Dendritic cell treated with granulocyte-macrophage colony-stimulating factor and Interleukin-4, amounts not matched to agents 40 ng/mL and 50 ng/mL, for 4 days (primary cell): ENCODE measurements at regions not wholly inside any gene's neighbourhood (a gene's known extent, or its start where the extent isn't known, plus 50 kb on each side); places are given as distances from the start of the nearest gene placed in this dataset.

Experiments
- H3K27ac Mint-ChIP-seq: one replicate; pipeline ENCODE4 v1.8.0; 2022; ENCODE audit warnings: mild to moderate bottlenecking, mixed read lengths
- H3K27me3 Mint-ChIP-seq: one replicate; pipeline ENCODE4 v1.8.0; 2022; ENCODE audit warnings: mild to moderate bottlenecking, mixed read lengths
- H3K36me3 Mint-ChIP-seq: one replicate; pipeline ENCODE4 v1.8.0; 2022; ENCODE audit warnings: low read depth, mixed read lengths
- H3K4me1 Mint-ChIP-seq: one replicate; pipeline ENCODE4 v1.8.0; 2022; ENCODE audit warnings: low read depth, mixed read lengths
- H3K4me3 Mint-ChIP-seq: one replicate; pipeline ENCODE4 v1.8.0; 2022; ENCODE audit warnings: mild to moderate bottlenecking, moderate library complexity, mixed read lengths
- H3K9me3 Mint-ChIP-seq: one replicate; pipeline ENCODE4 v1.8.0; 2022; ENCODE audit warnings: mixed read lengths
- intact Hi-C: fragments of 100-400 bp; cut with micrococcal nuclease; formaldehyde crosslinking; loops from one replicate; pipeline ENCODE4 v1.15.0; 2022

DNA sequence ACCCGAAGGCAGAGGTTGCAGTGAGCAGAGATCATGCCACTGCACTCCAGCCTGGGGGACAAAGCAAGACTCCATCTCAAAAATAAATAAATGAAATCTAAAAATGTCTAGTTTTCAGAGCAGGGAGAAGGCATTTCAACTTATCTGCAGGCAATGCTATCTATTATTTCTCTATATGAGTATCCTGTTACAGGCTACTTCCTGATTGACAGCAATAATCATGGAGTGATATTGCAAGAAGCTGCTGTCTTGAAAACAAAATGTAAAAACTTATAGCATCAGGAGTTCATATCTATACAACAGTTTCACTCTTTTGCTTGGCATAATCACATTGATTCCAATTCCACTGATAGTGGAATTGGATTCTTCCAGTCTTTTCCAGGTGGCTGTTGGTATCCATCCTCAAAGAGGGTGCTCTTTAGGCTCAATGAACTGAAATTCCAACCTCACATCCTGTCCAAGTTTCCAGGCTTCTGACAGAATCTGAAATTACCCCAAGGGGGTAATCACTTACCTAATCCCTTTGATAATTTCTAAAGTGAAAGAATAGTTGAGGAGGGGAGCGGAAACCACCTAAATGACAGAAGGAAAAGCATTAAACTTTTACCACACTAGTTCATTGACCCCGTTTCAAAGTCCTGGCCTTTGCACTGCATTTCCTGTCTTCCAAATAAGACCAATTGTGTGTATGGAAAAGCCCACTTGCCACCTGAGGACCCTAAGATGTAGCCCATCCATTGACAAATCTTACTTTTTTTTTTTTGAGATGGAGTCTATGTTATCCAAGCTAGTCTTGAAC lies 107.6 kb downstream of the GLUL start:
- H3K36me3 Mint-ChIP-seq: no peaks in the 10 kb centered on the region
- peaks cover 2% of the 10 kb centered on the region for H3K27me3 Mint-ChIP-seq
- no peak overlapping the region for H3K4me3 Mint-ChIP-seq
- intact Hi-C loops: no loop called here
- no peaks in the 10 kb centered on the region for H3K9me3 Mint-ChIP-seq
- no peaks in the 10 kb centered on the region for H3K4me1 Mint-ChIP-seq
- no peak overlapping the region for H3K27ac Mint-ChIP-seq

DNA sequence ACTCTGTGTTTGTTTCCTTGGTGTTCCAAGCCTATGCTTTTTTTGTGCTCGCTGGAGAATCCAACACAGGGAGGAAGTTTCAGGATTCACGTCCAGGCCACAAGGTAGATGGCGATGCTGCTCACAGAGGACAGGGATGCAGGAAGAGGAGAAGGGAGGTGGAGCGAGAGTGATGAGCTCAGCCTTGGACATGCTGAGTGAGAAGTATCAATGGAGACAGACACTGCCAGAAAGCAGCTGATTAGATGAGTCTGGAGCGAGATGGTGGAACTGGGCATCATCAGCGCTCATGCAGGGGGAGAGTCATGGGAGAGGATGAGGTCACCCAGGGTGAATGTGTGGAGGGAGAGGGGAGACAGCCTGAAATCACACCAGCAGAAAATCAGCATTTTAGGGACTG lies 110.0 kb downstream of the GLUL start:
- H3K4me1 Mint-ChIP-seq: no peaks in the 10 kb centered on the region
- no peak overlapping the region for H3K27ac Mint-ChIP-seq
- intact Hi-C loops: no loop called here
- peaks cover 2% of the 10 kb centered on the region for H3K27me3 Mint-ChIP-seq
- H3K4me3 Mint-ChIP-seq: no peak overlapping the region
- no peaks in the 10 kb centered on the region for H3K36me3 Mint-ChIP-seq
- no peaks in the 10 kb centered on the region for H3K9me3 Mint-ChIP-seq

DNA sequence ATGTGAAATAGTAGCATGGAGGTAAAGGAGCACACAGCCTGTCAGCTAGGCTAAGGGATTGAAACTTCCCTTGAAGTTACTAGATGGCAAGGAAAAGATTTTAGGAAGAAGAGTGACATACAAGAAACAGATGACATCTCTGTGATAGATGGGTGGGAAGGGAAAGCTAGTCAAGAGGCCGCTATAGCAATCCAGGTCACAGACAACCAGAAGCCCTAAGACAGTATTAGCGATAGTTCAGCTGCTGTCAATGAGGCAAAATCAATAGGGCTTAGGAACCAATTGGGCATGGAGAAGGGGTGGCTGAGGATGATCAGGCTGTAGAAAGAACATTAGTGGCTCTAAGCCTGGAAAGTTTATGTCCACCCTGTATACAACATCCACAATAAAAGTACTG lies 111.1 kb downstream of the GLUL start:
- Mint-ChIP-seq H3K27me3 (peaks cover 2% of the 10 kb centered on the region), H3K9me3 (no peaks in the 10 kb centered on the region), H3K4me3 (no peak overlapping the region), H3K36me3 (no peaks in the 10 kb centered on the region), H3K4me1 (no peaks in the 10 kb centered on the region), H3K27ac (no peak overlapping the region)
- intact Hi-C loops: no loop called here

DNA sequence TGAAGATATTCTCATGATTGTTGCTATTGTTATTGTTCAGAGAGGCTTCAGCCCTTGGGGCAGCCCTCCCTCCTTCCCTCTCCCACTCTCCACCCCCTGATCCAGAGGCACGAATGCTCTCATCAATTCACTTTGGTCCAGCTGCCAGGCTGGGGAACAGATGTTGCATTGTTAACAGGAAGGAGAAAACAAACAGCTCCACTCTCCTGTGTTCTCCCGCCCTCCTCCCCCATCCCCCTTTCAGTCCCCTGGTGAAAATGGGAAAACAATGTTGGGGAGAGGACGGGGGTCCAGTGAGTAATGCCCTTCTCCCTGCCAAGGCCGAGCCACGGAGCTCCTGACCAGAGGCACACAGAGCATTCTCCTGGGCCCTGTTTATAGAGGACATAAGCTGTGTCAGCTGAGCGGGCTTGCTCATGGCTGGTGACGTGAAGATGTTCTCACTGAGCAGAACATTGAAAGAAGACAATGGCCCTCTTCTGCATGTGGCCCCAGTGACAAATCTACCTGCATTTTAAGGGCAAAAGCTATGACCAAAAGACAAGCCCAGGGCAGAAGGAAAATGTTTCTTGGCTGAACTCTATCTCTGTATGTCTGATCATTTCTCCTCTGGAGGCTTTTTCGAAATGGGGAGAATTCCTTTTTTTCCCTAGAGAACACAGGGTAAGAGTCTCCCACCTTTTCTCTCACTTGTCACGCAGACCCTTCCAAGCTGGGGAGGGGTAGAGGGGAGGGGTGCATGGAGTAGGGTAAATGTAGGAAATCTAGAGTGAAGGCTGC lies 111.7 kb downstream of the GLUL start:
- intact Hi-C loops: no loop called here
- Mint-ChIP-seq H3K27me3 (peaks cover 2% of the 10 kb centered on the region), H3K4me3 (no peak overlapping the region), H3K9me3 (no peaks in the 10 kb centered on the region), H3K4me1 (no peaks in the 10 kb centered on the region), H3K36me3 (no peaks in the 10 kb centered on the region), H3K27ac (no peak overlapping the region)

DNA sequence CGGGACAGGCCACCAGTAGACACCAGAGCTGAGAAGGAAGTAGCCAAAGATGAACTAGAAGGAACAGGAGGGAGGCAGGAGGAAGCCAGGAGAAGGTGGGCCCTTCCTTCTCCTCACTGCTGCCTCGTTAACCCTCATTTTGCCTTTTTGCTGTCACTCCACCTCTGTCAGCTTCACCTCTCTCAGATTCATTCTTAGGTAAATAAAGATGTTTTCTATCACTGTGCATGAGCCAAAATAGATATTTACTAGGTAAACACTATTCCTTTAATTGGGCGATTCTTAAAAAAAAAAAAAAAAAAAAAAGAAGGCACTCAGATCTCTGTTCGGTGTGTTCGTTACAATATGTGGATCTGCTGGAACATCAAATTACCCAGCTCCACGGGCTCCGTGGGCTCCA lies 112.3 kb downstream of the GLUL start:
- no peaks in the 10 kb centered on the region for H3K9me3 Mint-ChIP-seq
- H3K27ac Mint-ChIP-seq: no peak overlapping the region
- H3K36me3 Mint-ChIP-seq: no peaks in the 10 kb centered on the region
- no peak overlapping the region for H3K4me3 Mint-ChIP-seq
- H3K27me3 Mint-ChIP-seq: peaks cover 2% of the 10 kb centered on the region
- no peaks in the 10 kb centered on the region for H3K4me1 Mint-ChIP-seq
- intact Hi-C loops: no loop called here

DNA sequence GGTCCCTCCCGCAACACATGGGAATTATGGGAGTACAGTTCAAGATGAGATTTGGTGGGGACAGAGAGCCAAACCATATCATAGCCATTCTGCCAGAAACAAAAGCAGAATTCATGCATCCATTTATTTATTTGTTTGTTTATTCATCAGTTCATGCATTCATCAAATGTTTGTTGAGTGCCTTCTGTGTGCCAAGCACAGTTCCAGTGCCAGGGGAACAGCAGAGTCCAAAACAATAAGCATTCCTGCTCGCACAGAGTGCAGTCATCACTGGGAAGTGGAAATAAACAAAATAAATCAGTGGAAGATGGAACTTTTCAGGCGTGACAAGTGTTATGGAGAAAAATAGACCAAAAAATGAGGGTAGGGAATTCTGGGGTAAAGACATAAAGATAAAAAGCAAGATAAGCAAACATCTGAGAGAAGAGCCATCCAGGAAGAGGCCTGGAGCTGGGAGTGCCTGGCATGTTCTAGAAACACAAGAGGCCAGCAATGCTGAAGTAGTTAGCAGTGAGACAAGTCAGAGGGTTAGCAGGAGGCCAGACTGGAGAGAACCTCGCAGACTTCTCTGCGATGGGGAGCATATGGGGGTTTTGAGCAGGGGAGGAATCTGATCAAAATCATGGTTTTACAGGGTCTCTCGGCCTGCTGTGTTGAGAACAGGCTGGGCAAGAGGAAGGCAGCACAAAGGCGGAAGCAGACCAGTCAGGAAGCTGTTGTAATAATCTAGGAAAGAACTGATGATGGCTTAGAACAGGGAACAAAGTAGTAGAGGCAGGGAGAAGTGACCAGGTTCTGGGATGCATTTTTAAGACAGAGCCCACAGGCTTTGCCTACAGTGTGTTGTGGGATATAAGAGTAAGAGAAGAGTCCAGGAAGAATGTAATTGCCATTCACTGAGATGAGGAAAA lies 113.2 kb downstream of the GLUL start:
- H3K9me3 Mint-ChIP-seq: no peaks in the 10 kb centered on the region
- H3K27me3 Mint-ChIP-seq: peaks cover 2% of the 10 kb centered on the region
- H3K4me3 Mint-ChIP-seq: no peak overlapping the region
- H3K4me1 Mint-ChIP-seq: no peaks in the 10 kb centered on the region
- intact Hi-C loops: no loop called here
- no peak overlapping the region for H3K27ac Mint-ChIP-seq
- no peaks in the 10 kb centered on the region for H3K36me3 Mint-ChIP-seq

DNA sequence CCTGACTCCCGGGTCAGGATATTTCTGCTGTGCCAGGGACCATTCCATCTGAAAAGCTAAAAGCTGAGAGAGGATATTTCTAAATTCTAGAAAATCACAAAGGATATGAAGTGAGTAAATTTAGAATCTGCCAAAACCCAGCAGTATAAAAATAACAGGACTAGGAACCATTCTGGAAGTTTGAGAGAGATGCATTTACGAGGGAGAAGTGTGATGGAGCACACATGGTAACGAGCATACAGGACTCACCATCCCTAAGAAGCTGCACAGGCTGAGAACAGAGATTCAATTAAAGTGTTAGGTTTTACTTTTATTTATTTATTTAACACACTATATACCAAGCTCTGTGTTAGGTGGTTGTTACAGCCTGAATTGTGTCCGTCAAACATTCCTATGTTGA lies 116.3 kb downstream of the GLUL start:
- intact Hi-C loops: no loop called here
- Mint-ChIP-seq H3K4me3 (no peak overlapping the region), H3K9me3 (no peaks in the 10 kb centered on the region)

DNA sequence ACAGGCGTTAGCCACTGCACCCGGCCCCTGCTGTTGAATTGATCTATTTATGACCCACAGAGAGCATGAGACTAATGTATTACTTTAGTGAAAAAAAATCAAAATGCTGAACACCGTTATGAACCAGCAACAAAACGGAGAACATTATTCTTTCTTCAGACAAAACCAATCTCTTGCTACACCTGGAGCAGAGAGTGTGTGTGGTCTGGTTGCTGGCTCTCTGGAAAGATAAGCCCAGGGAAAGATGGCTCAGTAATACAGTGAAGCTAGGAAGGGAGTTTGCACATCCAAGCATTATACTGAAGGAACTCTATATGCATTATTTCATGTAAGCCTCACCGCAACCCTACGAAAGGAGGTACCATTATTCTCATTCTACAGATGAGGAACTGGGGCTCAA lies 117.0 kb downstream of the GLUL start:
- no peak overlapping the region for H3K27ac Mint-ChIP-seq
- no peaks in the 10 kb centered on the region for H3K9me3 Mint-ChIP-seq
- H3K27me3 Mint-ChIP-seq: no peaks in the 10 kb centered on the region
- H3K4me1 Mint-ChIP-seq: peaks cover 1% of the 10 kb centered on the region
- intact Hi-C loops: no loop called here
- no peak overlapping the region for H3K4me3 Mint-ChIP-seq
- no peaks in the 10 kb centered on the region for H3K36me3 Mint-ChIP-seq

More for the DNA sequence above, 116.3 kb downstream of the GLUL start:
- H3K27me3 Mint-ChIP-seq: no peaks in the 10 kb centered on the region
- no peak overlapping the region for H3K27ac Mint-ChIP-seq
- H3K4me1 Mint-ChIP-seq: no peaks in the 10 kb centered on the region
- H3K36me3 Mint-ChIP-seq: no peaks in the 10 kb centered on the region

DNA sequence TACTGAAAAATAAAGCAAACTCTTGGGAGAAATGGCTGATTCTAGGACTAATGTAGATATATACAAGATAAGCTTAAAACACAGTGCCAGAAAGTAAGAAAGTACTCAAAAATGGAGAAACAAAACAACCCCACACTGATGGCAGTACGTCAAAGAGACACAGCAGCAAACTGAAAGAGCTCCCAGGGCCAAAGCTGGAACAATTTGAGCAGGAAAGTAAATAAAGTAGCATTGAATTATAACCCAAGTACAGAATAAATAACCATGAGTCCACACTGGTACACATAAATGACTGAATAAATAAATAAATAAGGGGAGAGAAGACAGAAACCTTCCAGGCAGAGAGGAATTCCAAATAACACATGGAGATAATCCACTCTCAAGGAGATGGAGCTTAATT lies 120.9 kb downstream of the GLUL start:
- Mint-ChIP-seq H3K9me3 (no peaks in the 10 kb centered on the region), H3K36me3 (no peaks in the 10 kb centered on the region), H3K27ac (no peak overlapping the region), H3K4me1 (peaks cover 18% of the 10 kb centered on the region), H3K4me3 (no peak overlapping the region), H3K27me3 (no peaks in the 10 kb centered on the region)
- intact Hi-C loops: no loop called here

DNA sequence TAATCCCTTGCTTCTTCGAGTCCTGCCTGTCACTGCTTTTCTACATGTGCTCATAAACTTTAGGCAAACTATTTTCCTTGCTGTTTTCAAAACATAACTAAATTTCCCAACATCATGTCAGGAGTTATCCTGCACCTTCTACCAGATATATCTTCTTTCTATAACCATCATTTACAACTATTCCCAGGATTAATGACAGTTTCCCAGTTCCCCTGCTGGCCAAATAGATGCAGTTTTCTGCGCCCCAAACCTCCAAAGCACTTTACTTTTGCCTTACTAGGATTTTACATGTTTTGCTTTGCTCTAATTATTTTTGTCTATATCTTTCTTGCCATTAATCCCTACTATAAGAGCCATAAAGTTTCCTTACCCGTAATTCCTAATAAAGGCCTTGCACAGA lies 122.5 kb downstream of the GLUL start:
- Mint-ChIP-seq H3K9me3 (no peaks in the 10 kb centered on the region), H3K4me3 (no peak overlapping the region)
- intact Hi-C loops: no loop called here

DNA sequence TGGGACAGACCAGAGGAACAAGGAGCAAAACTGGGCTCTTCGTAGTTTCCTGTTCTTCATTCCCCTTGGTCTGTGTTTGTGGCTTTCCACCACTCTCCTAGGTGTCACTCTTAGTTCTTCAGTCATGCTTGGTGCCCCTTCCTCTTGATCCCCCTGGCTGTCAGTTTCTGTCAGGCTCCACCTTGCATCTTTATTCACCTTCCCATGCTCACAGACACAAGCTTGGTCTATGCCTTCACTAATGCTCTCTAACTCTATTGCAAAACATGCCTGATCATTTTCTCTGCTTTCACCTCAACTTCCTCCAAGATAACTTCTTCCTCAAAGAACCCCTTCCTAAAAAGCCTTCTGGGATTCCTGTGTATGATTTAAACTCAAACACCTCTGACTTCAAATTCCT lies 122.9 kb downstream of the GLUL start:
- H3K27ac Mint-ChIP-seq: peak overlapping the region; percentile 9
- H3K4me3 Mint-ChIP-seq: peak overlapping the region; percentile 11
- H3K4me1 Mint-ChIP-seq: peaks cover 18% of the 10 kb centered on the region
- H3K27me3 Mint-ChIP-seq: no peaks in the 10 kb centered on the region
- H3K9me3 Mint-ChIP-seq: no peaks in the 10 kb centered on the region
- intact Hi-C loops: no loop called here
- no peaks in the 10 kb centered on the region for H3K36me3 Mint-ChIP-seq

More for the DNA sequence above, 122.5 kb downstream of the GLUL start:
- Mint-ChIP-seq H3K27ac (peak overlapping the region; percentile 9), H3K36me3 (no peaks in the 10 kb centered on the region), H3K4me1 (peaks cover 18% of the 10 kb centered on the region), H3K27me3 (no peaks in the 10 kb centered on the region)

DNA sequence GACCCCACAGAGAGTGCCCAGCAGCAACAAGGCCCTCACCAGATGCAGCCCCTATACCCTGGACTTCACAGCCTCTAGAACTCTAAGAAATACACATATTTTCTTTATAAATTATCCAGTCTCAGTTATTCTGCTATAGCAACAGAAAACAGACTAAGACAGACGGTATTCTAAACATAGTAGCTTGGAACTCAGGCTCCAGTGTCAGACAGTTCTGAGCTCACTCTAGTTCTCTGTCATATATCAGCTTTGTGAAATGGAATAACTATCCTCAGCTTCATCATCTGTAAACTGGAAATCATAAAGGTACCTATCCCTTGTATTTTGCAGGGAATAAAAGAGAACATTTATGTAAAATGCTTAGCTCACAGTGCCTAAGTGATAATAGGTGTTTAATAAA lies 127.4 kb downstream of the GLUL start:
- no peaks in the 10 kb centered on the region for H3K9me3 Mint-ChIP-seq
- peaks cover 40% of the 10 kb centered on the region for H3K4me1 Mint-ChIP-seq
- intact Hi-C loops: no loop called here
- no peak overlapping the region for H3K27ac Mint-ChIP-seq
- no peak overlapping the region for H3K4me3 Mint-ChIP-seq
- no peaks in the 10 kb centered on the region for H3K27me3 Mint-ChIP-seq
- no peaks in the 10 kb centered on the region for H3K36me3 Mint-ChIP-seq

DNA sequence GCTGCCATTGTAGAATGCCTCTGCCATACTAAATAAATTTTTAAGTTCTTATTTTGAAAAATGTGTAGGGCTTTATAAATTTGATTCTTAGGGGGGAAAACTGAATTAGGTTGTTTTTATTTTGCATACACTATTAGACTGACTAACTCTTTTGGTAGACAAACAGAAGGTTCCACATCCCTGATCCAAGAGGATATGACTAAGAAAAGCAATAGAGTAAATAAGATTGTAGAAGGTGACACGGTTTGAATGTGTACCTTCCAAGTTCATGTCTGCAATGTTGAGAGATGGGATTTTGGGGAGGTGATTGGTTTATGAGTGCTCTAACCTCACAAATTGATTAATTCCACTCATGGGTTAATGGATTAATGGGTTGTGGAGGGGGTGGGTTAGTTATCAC lies 127.9 kb downstream of the GLUL start:
- intact Hi-C loops: no loop called here
- H3K4me3 Mint-ChIP-seq: no peak overlapping the region
- no peak overlapping the region for H3K27ac Mint-ChIP-seq
- H3K4me1 Mint-ChIP-seq: peaks cover 39% of the 10 kb centered on the region
- H3K9me3 Mint-ChIP-seq: no peaks in the 10 kb centered on the region
- no peaks in the 10 kb centered on the region for H3K36me3 Mint-ChIP-seq
- no peaks in the 10 kb centered on the region for H3K27me3 Mint-ChIP-seq

DNA sequence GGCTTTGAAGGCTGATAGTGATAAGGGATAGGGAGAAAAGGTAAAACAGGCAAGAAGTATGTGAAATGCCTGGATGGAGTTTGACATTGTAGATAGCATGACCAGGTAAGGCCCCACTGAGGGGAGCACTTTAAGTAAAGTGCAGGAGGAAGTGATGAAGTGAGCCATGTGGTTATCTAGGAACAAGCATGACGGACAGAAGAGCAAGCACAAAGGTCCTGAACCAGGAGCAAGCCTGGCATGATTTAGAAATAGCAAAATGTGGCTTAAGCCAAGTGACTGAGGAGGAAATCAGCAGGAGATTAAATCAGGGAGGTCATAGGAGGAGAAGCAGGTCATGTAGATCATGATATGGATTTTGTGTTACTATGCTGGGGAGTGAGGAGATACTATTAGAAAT lies 129.2 kb downstream of the GLUL start:
- Mint-ChIP-seq H3K36me3 (no peaks in the 10 kb centered on the region), H3K4me1 (peaks cover 37% of the 10 kb centered on the region), H3K9me3 (no peaks in the 10 kb centered on the region), H3K4me3 (no peak overlapping the region), H3K27ac (no peak overlapping the region), H3K27me3 (no peaks in the 10 kb centered on the region)
- intact Hi-C loops: no loop called here
